ENCODE measurements at regions not wholly inside any gene's neighbourhood (a gene's known extent, or its start where the extent isn't known, plus 50 kb on each side); places are given as distances from the start of the nearest gene placed in this dataset.

DNA sequence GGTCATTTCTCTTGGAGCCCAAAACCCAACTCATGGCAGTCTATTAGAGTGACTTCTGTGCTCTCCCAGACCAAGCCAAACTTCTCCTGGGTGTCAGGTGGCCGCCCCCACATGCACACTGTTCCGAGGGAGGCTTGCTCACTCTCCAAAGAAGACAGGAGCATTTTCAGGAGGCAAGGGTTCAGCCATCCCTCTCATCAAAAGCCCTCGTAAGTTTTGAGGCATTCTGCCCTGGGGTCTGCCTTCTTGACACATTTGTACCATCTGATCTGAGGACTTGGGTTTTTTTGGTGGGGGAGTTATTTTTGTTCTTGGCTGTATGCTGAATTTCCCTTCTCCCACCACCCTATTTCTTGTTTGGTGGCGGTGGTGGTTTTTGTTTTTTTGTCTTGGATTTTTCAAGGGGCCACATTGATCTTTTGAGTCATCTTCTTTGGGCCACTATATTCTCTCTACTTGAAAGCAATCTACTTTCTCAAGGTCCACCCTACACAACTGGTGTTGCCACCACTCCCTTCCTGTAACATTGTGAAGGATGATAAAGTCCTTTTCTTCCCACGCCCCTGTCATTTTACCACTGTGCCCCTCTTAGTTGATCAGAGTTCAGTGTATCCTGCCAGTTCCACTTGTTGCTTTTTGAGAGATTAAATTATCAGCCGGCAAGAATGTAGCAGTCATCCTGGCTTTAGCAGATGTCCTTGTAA lies 255.8 kb downstream of the CYP26B1 start:
- Mint-ChIP-seq H3K36me3 (ENCODE audit: low read depth) (no peaks in the 10 kb centered on the region), H3K4me3 (no peak overlapping the region), H3K27ac (no peak overlapping the region), H3K27me3 (peaks cover 8% of the 10 kb centered on the region), H3K4me1 (ENCODE audit: low read depth) (no peaks in the 10 kb centered on the region), H3K9me3 (no peaks in the 10 kb centered on the region)
- intact Hi-C loops (cut with micrococcal nuclease) = no loop called here

DNA sequence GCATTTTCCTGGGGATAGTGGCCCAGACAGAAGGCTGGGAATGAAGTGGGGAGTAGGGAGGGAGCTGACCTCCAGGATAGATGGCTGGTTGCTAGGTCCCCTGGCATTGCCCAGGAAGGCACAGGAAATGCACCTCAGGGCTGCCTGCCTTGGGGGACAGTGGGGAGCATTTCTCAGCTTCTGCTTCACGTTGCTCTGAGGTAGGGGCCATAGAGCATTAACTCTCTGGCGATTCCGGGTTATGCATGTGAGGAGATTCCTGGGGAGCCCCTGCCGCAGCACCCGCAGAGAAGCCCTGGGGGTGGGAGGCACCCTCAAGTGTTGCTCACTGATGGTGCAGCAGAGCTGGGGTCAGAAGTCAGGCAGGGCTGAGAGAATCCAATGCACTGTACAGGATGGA lies 256.5 kb downstream of the CYP26B1 start:
- intact Hi-C loops (cut with micrococcal nuclease) = no loop called here
- H3K4me3 Mint-ChIP-seq = no peak overlapping the region
- no peak overlapping the region for H3K27ac Mint-ChIP-seq
- peaks cover 12% of the 10 kb centered on the region for H3K27me3 Mint-ChIP-seq
- H3K4me1 Mint-ChIP-seq (ENCODE audit: low read depth) = no peaks in the 10 kb centered on the region
- H3K9me3 Mint-ChIP-seq = no peaks in the 10 kb centered on the region
- H3K36me3 Mint-ChIP-seq (ENCODE audit: low read depth) = no peaks in the 10 kb centered on the region

DNA sequence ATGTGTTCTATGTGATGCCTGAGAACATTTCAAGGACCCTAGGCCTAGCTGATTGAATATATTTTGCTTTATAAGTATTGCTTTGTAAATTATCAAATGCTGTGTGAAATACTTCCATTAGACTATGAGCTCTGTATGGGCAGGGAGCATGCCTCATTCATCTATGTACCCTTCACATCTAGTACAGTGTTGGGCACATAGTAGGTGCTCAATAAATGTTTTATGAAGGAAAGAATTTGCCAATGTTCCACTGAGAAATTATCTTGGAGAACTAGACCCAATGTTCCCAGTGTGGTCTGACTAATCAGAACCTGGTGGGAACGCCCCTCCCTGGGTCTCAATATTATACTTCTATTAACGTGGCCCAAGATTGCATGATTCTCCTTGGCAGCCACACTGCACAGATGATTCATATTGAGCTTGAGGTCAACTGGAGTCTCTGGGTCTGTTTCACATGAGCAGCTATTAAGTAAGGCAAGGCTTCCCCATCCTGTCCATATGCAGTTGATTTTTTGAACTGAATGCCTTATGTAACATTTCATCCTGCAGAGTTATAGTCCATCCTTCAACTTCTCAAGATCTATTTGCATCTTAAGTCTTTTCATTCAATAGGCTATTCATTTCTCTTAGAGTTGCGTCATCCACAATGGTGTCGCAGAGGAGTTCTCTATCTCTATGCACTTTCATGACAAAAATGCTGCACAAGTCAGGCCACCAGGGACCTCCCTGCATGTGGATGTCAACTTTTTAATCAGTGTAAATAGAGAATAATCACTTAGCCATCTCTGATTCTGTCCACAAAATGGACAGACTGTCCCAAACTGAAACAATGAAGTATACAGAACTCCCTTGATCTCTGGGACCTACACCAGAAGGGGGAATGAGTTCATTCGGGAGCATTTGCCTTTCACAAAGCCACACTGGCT lies 257.6 kb downstream of the CYP26B1 start:
- peaks cover 14% of the 10 kb centered on the region for H3K27me3 Mint-ChIP-seq
- no peaks in the 10 kb centered on the region for H3K4me1 Mint-ChIP-seq (ENCODE audit: low read depth)
- H3K27ac Mint-ChIP-seq = no peak overlapping the region
- H3K36me3 Mint-ChIP-seq (ENCODE audit: low read depth) = no peaks in the 10 kb centered on the region
- H3K9me3 Mint-ChIP-seq = no peaks in the 10 kb centered on the region
- no peak overlapping the region for H3K4me3 Mint-ChIP-seq
- intact Hi-C loops (cut with micrococcal nuclease) = no loop called here

DNA sequence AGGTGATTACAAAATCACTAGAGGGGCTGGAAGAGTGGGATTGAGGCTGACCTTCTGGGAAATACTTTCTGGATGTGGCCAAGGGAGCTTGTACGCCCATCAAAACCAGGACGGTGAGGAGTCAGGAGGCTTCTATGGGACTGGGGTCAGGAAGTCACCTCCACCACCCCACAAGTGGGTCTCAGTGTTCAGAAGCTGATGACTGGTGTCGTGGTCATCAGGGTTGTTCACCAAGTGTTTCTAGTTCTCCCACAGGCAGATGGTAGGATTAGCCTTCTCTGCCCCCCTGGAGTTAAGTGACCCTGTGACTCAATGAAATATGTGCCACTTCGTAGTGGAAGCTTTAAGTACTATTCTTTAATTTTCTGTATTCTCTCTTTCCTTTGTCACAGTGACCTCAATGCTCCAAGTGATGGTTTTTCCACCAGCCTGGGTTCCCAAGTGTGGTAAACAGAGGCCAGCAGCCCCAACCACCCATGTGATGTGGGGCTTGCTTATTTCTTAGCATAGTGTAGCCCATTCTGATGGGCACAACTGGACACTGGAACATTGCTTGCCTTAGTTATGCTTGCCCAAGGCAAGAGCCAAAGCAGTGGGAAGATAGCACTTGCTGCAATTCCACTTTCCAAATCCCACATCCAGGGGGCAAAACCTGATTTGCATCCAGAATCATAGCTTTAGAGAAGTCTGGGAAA lies 258.8 kb downstream of the CYP26B1 start:
- intact Hi-C loops (cut with micrococcal nuclease) = no loop called here
- peaks cover 8% of the 10 kb centered on the region for H3K4me1 Mint-ChIP-seq (ENCODE audit: low read depth)

DNA sequence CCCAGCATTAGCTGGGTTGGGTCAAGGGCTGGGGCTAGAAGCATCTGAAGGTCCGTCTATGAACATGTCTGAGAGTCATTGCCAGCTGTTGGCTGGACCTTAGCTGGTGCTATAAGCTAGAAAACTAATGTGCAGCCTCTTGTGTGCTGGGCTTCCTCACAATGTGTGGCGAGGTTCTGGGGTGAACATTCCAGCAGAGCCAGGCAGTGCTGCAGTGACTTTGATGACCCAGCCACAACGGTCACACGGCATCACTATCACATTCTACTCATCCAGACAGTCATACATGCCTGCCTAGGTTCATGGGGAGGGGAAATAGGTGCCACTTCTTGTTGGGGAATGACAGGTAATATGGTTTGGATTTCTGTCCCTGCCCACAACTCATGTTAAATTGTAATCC lies 260.5 kb downstream of the CYP26B1 start:
- Mint-ChIP-seq H3K27me3 (peaks cover 12% of the 10 kb centered on the region), H3K27ac (no peak overlapping the region), H3K4me1 (ENCODE audit: low read depth) (peaks cover 24% of the 10 kb centered on the region), H3K36me3 (ENCODE audit: low read depth) (no peaks in the 10 kb centered on the region), H3K9me3 (no peaks in the 10 kb centered on the region), H3K4me3 (no peak overlapping the region)
- intact Hi-C loops (cut with micrococcal nuclease) = no loop called here

More for the DNA sequence above, 258.8 kb downstream of the CYP26B1 start:
- Mint-ChIP-seq H3K27ac (no peak overlapping the region), H3K36me3 (ENCODE audit: low read depth) (no peaks in the 10 kb centered on the region), H3K27me3 (peaks cover 14% of the 10 kb centered on the region), H3K4me3 (no peak overlapping the region), H3K9me3 (no peaks in the 10 kb centered on the region)

DNA sequence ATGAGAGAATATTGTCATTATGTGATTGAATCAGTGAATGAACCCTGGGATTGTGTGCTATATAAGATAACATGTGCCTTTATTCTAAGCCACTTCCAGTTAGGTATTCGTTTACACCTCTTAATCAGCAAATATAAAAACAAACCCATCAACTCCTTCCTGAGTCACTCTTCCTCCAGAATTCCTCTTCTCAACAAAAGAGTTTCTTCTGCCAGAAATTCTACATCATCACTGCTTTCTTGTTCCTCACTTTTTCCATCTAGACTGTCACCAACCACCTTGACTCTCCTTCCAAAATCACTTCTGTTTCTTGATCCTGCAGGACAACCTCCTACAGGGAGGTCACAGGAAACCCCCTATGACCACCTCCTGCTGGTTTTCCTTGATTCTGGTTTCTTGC lies 261.4 kb downstream of the CYP26B1 start:
- intact Hi-C loops (cut with micrococcal nuclease) = no loop called here
- Mint-ChIP-seq H3K9me3 (no peaks in the 10 kb centered on the region), H3K36me3 (ENCODE audit: low read depth) (no peaks in the 10 kb centered on the region), H3K27ac (no peak overlapping the region), H3K27me3 (peaks cover 10% of the 10 kb centered on the region), H3K4me3 (no peak overlapping the region), H3K4me1 (ENCODE audit: low read depth) (peaks cover 29% of the 10 kb centered on the region)

DNA sequence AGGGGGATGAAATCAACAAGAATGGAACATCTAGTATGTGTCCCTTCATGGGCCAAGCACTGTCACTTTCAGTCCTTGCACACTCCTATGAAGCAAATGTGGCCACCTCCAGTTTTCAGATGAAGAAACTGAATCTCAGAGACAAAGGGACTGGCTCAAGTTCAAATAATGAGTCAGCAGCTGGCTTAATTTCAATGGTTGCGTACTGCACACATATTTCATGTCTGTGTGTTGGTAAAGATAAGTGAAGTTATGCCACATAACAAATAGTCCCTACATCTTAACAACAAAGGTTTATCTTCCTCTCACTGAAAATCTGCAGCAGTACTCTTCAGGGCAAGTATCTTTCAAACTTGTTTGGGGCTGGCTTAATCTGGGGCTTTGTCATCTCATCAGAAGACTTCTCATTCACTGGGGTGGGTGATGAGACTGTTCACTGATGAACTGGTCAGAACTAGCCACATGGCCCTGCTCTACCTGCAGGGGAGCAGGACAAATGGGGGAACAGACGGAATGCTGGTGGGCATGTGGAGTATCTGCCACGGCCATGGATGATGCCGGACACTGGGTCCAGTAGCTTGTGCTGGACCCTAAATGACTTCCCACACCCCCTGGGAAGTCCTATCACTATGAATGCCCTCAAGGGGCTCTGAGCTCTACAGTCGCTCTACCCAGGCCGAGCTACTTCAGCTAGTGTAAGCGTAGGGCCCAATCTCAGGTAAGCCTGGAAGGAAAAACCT lies 263.2 kb downstream of the CYP26B1 start:
- Mint-ChIP-seq H3K4me3 (no peak overlapping the region), H3K36me3 (ENCODE audit: low read depth) (no peaks in the 10 kb centered on the region), H3K4me1 (ENCODE audit: low read depth) (peaks cover 29% of the 10 kb centered on the region), H3K9me3 (no peaks in the 10 kb centered on the region), H3K27ac (no peak overlapping the region), H3K27me3 (peaks cover 11% of the 10 kb centered on the region)
- intact Hi-C loops (cut with micrococcal nuclease) = no loop called here

DNA sequence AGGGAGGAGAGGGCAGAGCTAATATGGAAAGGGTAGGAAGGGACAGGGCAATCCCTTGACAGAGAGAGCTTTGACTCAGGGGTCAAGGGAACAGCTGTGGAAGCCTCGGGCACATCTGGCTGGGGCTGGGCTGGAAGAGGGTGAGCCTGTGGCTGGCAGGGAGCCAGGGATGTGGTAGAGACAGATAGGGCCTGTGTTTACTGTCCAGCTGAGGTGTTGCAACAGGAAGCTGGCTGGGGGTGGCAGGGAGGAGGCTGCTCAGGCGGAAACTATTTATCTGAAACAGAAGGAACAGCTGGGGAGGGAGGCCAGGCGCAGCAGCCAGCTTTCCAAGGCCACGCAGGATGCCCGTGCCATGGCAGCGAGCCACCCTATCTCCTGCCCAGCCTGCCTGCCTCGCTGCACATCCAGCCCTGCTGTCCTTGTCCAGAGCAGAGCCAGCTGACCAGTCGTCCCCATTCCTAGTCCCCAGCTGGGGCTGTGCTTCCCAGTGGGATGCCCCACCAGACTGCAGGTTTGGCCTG lies 264.7 kb downstream of the CYP26B1 start:
- Mint-ChIP-seq H3K4me3 (no peak overlapping the region), H3K36me3 (ENCODE audit: low read depth) (no peaks in the 10 kb centered on the region), H3K27ac (no peak overlapping the region), H3K4me1 (ENCODE audit: low read depth) (peaks cover 29% of the 10 kb centered on the region), H3K9me3 (no peaks in the 10 kb centered on the region), H3K27me3 (peaks cover 8% of the 10 kb centered on the region)
- intact Hi-C loops (cut with micrococcal nuclease) = no loop called here

DNA sequence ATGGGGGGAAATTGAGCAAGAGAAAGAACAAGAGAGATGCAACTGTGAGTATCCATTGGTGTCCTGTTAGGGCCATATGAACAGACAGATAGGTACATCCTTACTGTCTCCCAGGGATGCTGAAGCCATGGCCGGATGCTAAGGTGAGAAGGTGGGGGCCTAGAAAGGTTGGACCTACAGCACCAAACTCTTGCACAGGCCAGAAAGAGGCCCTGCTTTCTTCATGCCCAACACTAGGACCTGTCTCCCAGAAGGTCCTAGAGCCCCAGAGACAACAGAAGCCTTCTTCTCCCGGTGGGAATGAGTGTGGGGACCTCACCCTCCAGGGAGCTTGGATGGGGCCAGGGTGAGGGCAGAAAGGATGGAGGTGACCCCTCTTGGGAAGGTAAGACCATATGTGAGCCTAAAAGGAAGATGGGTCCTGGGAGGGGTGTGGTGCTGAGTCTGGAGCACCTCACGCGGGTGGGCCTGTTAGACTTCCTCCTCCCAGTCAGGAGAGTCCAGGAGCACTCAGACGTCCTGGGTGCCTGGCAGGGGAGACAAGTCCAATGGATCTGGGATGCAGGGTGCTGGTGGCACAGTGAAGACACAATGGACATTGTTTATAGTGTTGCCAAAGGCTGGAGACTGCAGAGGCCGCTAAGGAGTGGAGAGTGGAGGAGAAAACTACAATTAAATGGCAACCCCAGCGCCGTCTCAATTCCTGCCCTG lies 265.3 kb downstream of the CYP26B1 start:
- intact Hi-C loops (cut with micrococcal nuclease) = no loop called here
- Mint-ChIP-seq H3K9me3 (no peaks in the 10 kb centered on the region), H3K4me3 (no peak overlapping the region), H3K27ac (no peak overlapping the region), H3K27me3 (peaks cover 8% of the 10 kb centered on the region), H3K36me3 (ENCODE audit: low read depth) (no peaks in the 10 kb centered on the region), H3K4me1 (ENCODE audit: low read depth) (peaks cover 29% of the 10 kb centered on the region)

DNA sequence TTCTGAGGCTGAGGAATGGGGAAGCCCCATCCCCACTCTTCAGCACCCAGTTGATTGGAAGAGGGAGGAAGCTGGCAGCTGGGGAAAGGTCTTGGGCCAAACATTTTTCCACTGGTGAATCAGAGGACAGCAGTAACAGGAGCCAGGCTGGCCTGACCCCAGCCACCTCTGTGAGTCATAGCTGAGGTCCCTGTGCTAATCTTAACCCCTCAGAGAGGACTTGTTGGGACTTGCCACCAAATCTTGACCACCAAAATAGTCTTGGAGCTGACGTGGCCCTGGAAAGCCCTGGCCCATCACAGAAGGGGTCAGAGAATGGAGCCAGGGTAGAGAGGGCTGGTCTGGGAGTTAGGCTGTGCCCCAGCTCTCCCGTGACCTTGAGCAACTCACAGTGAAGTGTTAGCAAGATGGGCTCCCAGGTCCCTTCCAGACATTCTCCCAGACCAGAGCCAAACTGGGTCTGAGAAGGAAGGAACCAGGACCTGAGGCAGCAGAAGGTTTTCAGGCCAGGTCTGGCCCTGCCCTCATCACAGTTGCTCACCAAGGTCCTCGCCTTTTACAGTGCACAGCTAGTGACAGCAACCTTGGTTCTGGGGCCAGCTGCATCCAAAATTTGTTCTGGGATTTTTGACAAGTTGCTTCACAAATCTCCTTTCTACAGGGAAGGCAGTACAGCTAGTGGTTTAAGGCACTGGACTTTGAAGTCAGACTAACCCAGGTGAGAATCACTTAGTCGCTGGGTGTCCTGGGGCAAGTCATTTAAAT lies 266.6 kb downstream of the CYP26B1 start:
- H3K4me3 Mint-ChIP-seq = no peak overlapping the region
- no peaks in the 10 kb centered on the region for H3K36me3 Mint-ChIP-seq (ENCODE audit: low read depth)
- H3K9me3 Mint-ChIP-seq = no peaks in the 10 kb centered on the region
- H3K27me3 Mint-ChIP-seq = peaks cover 4% of the 10 kb centered on the region
- H3K27ac Mint-ChIP-seq = no peak overlapping the region
- peaks cover 29% of the 10 kb centered on the region for H3K4me1 Mint-ChIP-seq (ENCODE audit: low read depth)
- intact Hi-C loops (cut with micrococcal nuclease) = no loop called here

DNA sequence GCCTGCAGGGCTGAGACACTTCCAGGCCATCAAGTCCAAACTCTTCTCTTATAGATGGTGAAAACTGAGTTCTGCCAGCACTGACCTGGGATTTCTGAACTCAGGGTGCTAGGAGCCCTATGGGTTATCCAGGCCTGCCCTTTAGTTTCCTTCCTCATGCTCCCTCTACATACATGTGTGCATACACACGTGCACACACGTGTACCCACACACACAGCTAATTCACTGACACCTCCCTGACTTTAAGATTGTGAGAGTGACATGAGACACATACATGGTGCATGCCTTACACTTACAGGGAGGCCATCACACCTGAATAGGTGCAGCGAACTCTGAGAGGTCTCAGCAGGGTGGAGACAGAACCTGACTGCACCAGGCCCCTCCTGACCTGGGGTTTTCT lies 267.4 kb downstream of the CYP26B1 start:
- intact Hi-C loops (cut with micrococcal nuclease) = no loop called here
- no peak overlapping the region for H3K4me3 Mint-ChIP-seq
- H3K27me3 Mint-ChIP-seq = peaks cover 7% of the 10 kb centered on the region
- no peak overlapping the region for H3K27ac Mint-ChIP-seq
- no peaks in the 10 kb centered on the region for H3K9me3 Mint-ChIP-seq
- no peaks in the 10 kb centered on the region for H3K36me3 Mint-ChIP-seq (ENCODE audit: low read depth)
- peaks cover 29% of the 10 kb centered on the region for H3K4me1 Mint-ChIP-seq (ENCODE audit: low read depth)

DNA sequence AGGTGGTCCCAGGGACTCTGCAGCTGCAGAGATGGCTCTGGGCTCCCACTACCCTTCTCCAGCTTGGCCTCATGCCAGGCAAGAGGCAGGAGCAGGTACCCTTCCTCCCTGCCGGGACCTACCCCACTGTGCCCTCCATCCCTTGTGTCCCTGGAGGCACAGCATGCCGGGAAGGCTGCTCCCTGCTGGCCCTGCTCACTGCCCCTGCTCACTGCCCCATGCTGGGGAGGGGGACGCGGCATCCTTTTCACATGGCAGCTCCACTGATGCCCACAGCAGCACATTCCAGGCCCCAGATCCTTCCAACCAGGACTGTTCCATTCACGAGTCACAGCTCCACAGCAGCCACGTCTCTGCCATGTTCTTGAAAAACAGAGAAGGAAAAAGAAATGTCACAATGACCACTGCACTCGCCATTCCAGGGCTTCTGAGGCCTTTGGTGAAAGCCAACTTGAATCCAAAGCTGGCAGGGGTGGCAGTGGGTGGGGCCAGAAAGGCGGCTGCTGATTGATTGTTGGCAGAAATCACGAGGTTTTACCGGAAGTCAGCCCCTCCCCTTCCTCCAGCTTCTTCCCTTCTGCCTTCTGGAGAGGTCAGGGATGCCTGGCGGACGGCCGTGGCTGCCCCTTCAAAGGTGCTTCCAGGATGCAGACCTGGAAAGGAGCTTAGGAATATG lies 268.0 kb downstream of the CYP26B1 start:
- peaks cover 29% of the 10 kb centered on the region for H3K4me1 Mint-ChIP-seq (ENCODE audit: low read depth)
- H3K9me3 Mint-ChIP-seq = no peaks in the 10 kb centered on the region
- no peak overlapping the region for H3K4me3 Mint-ChIP-seq
- no peaks in the 10 kb centered on the region for H3K36me3 Mint-ChIP-seq (ENCODE audit: low read depth)
- peaks cover 5% of the 10 kb centered on the region for H3K27me3 Mint-ChIP-seq
- intact Hi-C loops (cut with micrococcal nuclease) = no loop called here
- no peak overlapping the region for H3K27ac Mint-ChIP-seq
